ENCODE measurements at regions not wholly inside any gene's neighbourhood (a gene's known extent, or its start where the extent isn't known, plus 50 kb on each side); places are given as distances from the start of the nearest gene placed in this dataset.

- TF ChIP-seq, protein P1, sequence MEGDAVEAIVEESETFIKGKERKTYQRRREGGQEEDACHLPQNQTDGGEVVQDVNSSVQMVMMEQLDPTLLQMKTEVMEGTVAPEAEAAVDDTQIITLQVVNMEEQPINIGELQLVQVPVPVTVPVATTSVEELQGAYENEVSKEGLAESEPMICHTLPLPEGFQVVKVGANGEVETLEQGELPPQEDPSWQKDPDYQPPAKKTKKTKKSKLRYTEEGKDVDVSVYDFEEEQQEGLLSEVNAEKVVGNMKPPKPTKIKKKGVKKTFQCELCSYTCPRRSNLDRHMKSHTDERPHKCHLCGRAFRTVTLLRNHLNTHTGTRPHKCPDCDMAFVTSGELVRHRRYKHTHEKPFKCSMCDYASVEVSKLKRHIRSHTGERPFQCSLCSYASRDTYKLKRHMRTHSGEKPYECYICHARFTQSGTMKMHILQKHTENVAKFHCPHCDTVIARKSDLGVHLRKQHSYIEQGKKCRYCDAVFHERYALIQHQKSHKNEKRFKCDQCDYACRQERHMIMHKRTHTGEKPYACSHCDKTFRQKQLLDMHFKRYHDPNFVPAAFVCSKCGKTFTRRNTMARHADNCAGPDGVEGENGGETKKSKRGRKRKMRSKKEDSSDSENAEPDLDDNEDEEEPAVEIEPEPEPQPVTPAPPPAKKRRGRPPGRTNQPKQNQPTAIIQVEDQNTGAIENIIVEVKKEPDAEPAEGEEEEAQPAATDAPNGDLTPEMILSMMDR (IDR thresholded peaks at IDR 0.05; ENCODE audit: insufficient read depth, low read depth, low read length) = no peak
- no peak for TF ChIP-seq EZH2 (IDR thresholded peaks at IDR 0.05; ENCODE audit: insufficient read depth, low read length)
Measured at GRCh38 chr3:182392182-182392937, 400.9 kb upstream of the ATP11B start.

All from astrocyte (in vitro differentiated cells and primary cell).